Large intestine (tissue), 3 donors: ENCODE measurements at regions not wholly inside any gene's neighbourhood (a gene's known extent, or its start where the extent isn't known, plus 50 kb on each side); places are given as distances from the start of the nearest gene placed in this dataset.

Experiments used
- DNase-seq, 2 donors: peaks; one replicate each; pipeline versions ENCODE4 v3.0.0 to v3.0.0-alpha.2; 2013
- H3K27ac ChIP-seq: one replicate; pipeline ENCODE4 v1.5.1; 2013; ENCODE audit warnings: low read length
- H3K27me3 ChIP-seq: 2 replicates; pipeline ENCODE4 v1.6.1; 2013; ENCODE audit warnings: low read length; ENCODE audit not compliant: control insufficient read depth, insufficient read depth
- H3K36me3 ChIP-seq: 2 replicates; pipeline ENCODE4 v1.6.1; 2013; ENCODE audit warnings: low read length; ENCODE audit not compliant: control insufficient read depth, insufficient read depth
- H3K4me1 ChIP-seq: one replicate; pipeline ENCODE4 v1.6.1; 2013; ENCODE audit warnings: low read length; ENCODE audit not compliant: control insufficient read depth, insufficient read depth
- H3K4me3 ChIP-seq: one replicate; pipeline ENCODE4 v1.5.1; 2013; ENCODE audit warnings: low read length
- H3K9me3 ChIP-seq: one replicate; pipeline ENCODE4 v1.6.1; 2013; ENCODE audit warnings: mild to moderate bottlenecking, low read depth, low read length, moderate library complexity; ENCODE audit not compliant: control insufficient read depth
- WGBS: methylation state at CpG from one replicate; pipeline ENCODE4 v1.1.5; 2013; ENCODE audit warnings: low lambda C conversion rate; ENCODE audit not compliant: insufficient coverage; 5-methylcytosine and 5-hydroxymethylcytosine counted together

DNA sequence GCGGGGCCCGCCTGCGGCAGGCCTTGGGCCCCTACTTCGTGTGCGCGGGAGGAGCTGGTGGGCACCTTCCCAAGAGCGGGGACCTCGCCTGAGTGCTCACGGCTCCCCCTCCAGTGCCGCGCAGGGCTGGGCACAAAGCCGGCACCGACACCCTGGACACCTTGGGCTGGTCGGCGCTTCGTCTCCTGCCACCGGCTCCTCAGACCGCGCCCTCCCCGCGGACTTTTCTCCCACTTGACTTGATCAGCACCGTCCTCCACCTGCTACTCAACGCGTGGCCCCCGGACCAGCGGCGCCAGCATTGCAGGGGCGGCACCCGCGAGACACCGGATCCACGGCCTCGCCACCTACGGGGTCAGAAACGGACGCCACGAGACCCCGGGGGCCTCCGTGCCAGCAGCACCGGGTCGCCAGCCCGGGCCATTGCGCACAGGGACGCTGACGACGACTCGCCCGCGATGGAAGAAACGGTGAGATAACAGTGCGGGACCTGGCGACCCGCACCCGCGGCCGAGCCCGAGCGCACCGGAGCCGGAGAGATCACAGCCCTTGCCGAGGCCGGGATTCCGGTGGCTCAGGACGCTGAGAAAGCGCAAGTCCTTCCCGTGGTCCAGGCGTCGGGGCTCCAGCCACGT is 154.2 kb downstream of the DLL1 start:
- DNase-seq, result no peak
- 96% methylated on average over 5 of the region's 69 CpGs for WGBS
- H3K9me3 ChIP-seq, result peaks cover 32% of the 10 kb centered on the region
- H3K4me3 ChIP-seq, result no peak overlapping the region
- H3K4me1 ChIP-seq, result no peaks in the 10 kb centered on the region
- peaks cover 2% of the 10 kb centered on the region for H3K27me3 ChIP-seq
- no peaks in the 10 kb centered on the region for H3K36me3 ChIP-seq
- H3K27ac ChIP-seq, result no peak overlapping the region

DNA sequence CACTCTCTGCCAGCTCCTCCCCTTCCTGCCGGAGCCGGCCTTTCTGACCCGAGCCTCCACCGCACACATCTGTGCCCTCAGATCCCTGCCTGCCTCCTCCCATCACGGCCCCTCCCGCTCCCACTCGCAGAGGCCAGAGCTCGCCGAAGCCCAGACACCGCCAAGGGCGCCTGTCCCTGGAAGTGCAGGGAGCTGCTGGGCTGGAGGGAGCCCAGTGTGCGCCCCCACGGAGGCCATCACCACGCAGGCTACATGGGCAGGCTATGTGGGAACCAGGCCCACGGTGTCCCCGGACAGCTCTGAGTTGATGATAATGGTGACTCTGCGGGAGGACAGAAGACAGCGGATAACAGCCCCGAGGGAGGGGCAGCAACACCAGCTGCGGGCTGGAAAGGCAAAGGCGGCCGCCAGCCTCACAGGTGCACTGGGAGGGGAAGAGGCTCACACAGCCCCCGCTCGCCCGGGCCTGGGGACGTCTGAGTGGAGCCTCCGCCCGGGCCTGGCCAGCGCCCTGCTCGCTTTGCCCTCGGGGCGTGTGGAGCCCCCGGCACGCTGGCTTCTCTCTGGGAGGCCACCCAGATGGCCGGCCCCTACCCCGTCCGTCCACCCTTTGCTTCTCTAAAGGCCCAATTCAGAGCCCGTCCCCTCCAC is 154.9 kb downstream of the DLL1 start:
- DNase-seq, result no peak
- no CpG with 5 or more reads among the region's 38 CpGs for WGBS

DNA sequence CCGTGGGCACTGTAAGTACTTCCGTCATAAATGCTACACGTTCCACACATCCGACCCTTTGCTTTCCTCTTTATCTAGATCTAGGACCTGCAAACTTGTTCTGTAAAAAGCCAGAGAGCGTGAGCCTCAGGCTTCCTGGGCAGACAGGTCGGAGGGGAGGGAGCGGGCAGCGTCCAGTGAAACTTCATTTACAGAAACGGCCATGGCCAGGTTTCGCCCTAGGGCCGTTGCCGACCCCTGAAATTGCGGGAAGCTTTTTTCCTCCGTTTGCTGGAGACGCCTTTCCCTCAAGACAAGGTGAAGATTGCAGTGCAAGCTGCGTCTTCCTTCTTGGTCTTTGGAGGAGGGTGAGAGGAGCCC is 155.4 kb downstream of the DLL1 start:
- Histone ChIP-seq H3K4me3 (no peak overlapping the region), H3K4me1 (no peaks in the 10 kb centered on the region), H3K27ac (no peak overlapping the region), H3K36me3 (no peaks in the 10 kb centered on the region), H3K9me3 (peaks cover 32% of the 10 kb centered on the region), H3K27me3 (peaks cover 2% of the 10 kb centered on the region)
- DNase-seq, result no peak
- WGBS, result 100% methylated on average over 3 of the region's 16 CpGs

More for the DNA sequence above, 154.9 kb downstream of the DLL1 start:
- H3K27me3 ChIP-seq, result peaks cover 2% of the 10 kb centered on the region
- H3K4me3 ChIP-seq, result no peak overlapping the region
- H3K36me3 ChIP-seq, result no peaks in the 10 kb centered on the region
- H3K4me1 ChIP-seq, result no peaks in the 10 kb centered on the region
- H3K27ac ChIP-seq, result no peak overlapping the region
- peaks cover 32% of the 10 kb centered on the region for H3K9me3 ChIP-seq

DNA sequence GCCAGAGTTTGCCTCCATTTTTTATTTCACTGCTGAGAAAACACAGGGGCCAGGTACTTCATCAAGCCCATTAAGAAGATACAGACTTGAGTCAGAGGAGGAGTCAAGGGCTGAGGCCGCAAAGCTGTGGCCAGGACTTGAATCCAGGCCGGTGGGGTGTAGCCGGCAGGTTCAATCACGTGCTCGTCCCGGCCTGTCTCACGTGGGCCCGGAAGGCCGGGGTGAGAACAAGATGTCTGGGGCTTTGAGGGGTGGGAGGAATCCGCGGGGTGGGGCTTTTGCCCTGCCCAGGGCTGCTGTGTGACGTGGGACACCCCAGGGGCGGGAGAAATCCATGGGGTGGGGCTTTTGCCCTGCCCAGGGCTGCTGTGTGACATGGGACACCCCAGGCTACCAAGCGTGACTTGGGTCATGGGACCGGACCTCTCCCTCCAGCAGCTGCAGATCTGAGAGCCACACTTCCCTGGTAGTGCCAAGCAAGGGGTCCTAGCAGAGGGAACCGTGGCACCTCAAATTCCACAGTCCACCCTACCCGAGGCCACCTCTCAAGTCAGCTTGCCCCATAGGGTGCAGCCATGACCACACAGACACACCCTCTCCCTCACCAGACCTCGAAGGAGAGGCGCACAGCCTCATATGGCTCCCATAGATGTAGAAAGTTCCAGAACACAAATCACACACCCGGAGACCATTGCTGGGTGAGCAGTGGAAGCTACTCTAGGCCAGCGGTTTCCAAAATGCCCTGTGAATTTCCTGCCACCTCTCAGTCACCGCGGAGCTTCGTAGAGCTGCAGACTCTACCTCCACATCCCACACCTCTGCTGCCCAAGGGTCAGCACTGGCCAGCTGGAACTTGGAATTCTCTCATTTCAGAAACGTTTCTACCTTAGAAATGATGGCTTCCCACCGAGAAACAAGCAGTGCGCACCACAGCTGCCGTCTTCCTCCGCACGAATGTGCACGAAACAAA is 156.1 kb downstream of the DLL1 start:
- peaks cover 32% of the 10 kb centered on the region for H3K9me3 ChIP-seq
- peaks cover 2% of the 10 kb centered on the region for H3K27me3 ChIP-seq
- no peak overlapping the region for H3K4me3 ChIP-seq
- DNase-seq, result no peak
- no CpG with 5 or more reads among the region's 31 CpGs for WGBS
- no peaks in the 10 kb centered on the region for H3K4me1 ChIP-seq
- H3K36me3 ChIP-seq, result no peaks in the 10 kb centered on the region
- H3K27ac ChIP-seq, result no peak overlapping the region

DNA sequence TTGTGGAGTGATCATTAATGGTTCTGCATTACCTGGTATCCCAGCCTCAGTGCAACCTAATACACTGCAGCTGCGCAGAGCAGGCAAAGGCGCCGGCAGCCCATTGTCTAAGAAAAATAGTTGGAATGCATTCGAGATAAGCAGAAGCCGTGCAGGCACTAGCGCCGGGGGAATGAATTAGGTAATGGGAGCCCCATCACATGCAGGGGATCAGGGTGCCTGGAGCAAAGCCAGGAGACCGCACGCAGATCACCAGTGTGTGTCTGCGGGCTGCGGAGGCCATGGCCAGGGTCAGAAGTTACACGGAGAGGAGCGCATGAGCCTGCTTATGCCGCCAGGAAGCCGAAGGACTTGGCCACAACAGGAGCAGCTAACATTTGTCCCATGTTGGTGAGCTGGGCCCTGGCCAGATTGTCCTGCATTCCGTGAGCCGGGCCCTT is 156.8 kb downstream of the DLL1 start:
- no peak for DNase-seq
- WGBS, result no CpG with 5 or more reads among the region's 17 CpGs
- no peak overlapping the region for H3K4me3 ChIP-seq
- peaks cover 2% of the 10 kb centered on the region for H3K27me3 ChIP-seq
- no peak overlapping the region for H3K27ac ChIP-seq
- H3K36me3 ChIP-seq, result no peaks in the 10 kb centered on the region
- H3K4me1 ChIP-seq, result no peaks in the 10 kb centered on the region
- peaks cover 29% of the 10 kb centered on the region for H3K9me3 ChIP-seq

DNA sequence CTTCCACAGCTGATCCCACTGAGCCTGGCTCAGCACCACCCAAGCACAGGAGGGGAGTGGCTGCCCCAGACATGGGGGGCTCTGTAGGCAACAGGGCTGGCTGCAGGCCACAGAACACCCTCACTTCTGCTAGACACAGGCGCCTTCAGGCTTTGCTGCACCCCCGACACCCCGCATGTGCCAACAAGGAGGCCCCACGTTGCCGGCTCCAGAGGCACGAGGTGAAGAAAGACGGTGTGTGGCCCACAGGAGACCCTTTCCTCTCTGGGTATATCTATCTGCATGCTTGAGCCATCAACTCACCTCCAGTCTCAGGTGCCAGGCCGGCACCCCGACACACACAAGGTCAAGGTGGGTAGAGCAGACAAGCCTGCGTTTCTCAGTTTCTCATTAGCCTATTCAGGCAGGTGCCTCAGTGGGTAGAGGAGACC is 158.3 kb downstream of the DLL1 start:
- no peak for DNase-seq
- Histone ChIP-seq H3K9me3 (peaks cover 20% of the 10 kb centered on the region), H3K4me3 (no peak overlapping the region), H3K36me3 (no peaks in the 10 kb centered on the region), H3K4me1 (no peaks in the 10 kb centered on the region), H3K27me3 (peaks cover 2% of the 10 kb centered on the region), H3K27ac (no peak overlapping the region)
- WGBS, result no CpG with 5 or more reads among the region's 10 CpGs

DNA sequence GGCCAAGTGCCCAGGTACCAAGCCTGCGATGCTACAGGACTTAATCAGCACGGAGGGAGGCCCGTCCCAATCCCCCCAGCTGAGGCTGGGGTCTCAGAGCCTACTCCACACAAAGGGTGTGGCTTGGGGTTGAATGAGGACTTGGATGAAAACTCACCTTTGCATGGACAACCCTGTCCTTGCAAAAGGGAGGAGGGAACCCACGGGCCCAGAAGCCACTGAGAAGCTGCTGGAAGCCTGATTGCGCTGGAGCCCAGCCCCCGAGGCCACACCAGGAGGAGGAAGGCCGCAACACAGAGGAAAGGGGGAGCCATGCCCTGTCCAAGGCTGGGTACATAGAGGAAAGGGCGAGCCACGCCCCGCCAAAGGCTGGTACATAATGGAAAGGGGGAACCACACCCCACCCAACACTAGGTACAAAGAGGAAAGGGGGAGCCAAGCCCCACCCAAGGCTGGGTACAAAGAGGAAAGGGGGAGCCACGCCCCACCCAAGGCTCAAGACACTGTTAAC is 158.8 kb downstream of the DLL1 start:
- Histone ChIP-seq H3K27me3 (peaks cover 2% of the 10 kb centered on the region), H3K27ac (no peak overlapping the region), H3K9me3 (peaks cover 15% of the 10 kb centered on the region), H3K4me1 (no peaks in the 10 kb centered on the region), H3K4me3 (no peak overlapping the region), H3K36me3 (no peaks in the 10 kb centered on the region)
- WGBS, result no CpG with 5 or more reads among the region's 11 CpGs
- DNase-seq, result no peak

DNA sequence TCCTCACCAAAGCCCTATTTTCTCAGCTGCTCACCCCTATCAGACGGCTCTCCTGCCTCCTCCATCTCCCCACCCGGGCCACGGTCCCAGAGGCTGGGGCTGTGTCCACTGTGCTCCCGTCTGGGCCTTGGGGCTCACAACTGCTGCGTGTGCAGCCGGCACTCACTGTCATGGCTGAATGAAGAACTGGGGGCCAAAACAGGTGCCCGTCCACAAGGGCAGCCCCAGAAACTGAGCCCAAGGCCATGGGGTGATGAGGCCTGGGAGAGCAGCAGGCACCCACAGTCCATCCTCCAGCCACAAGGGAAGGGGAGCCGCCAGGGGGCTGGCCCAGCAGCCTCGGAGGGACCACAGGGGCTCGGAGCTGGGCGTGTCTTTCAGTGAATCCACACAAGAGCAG is 159.5 kb downstream of the DLL1 start:
- no peak overlapping the region for H3K4me3 ChIP-seq
- no CpG with 5 or more reads among the region's 11 CpGs for WGBS
- no peak overlapping the region for H3K27ac ChIP-seq
- no peaks in the 10 kb centered on the region for H3K36me3 ChIP-seq
- H3K27me3 ChIP-seq, result peaks cover 2% of the 10 kb centered on the region
- DNase-seq, result no peak
- H3K9me3 ChIP-seq, result peaks cover 7% of the 10 kb centered on the region
- H3K4me1 ChIP-seq, result no peaks in the 10 kb centered on the region

DNA sequence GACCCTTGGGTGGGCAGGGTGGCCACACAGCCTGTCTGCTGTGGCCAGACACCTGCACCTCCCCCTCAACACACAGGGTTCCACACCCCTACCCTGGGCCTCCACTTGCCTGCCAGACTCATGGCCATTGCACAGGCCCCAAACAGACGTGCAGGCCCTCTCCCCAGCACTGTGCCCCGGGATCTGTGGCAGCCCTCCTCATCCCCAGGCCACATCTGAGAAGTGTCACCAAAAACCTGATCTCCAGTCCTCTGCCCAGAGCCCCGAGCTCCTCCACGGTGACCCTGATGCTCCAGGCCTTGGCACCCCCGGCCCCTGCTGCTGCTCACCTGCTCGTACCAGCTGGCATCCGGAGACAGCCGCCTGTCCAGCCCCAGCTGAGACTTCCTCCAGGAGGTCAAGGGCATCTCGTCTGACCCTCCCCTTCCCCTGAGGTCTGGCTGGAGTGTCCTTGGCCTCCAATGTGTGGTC is 160.1 kb downstream of the DLL1 start:
- Histone ChIP-seq H3K36me3 (no peaks in the 10 kb centered on the region), H3K9me3 (peaks cover 2% of the 10 kb centered on the region), H3K4me3 (no peak overlapping the region), H3K27me3 (peaks cover 2% of the 10 kb centered on the region), H3K4me1 (no peaks in the 10 kb centered on the region), H3K27ac (no peak overlapping the region)
- no peak for DNase-seq
- no CpG with 5 or more reads among the region's 9 CpGs for WGBS

DNA sequence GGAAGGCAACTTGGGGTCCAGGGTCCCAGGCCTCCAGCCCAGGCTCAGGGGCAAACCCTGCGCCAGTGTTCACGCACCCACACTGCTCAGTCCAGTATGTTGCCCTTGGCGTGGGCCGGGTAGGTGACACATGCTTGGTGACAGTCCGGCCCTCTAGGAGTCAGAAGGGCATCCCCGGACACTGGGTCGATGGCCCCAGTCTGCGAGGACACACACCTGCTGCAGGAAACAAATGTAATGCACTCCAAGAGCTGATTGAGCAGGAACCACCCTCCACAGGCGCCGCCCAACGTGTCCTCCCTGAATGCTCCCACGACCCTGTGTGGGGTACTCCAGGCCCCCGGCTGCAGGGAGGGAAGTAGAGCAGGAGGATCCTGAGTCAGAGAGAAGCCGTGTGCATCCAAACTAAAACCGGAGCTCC is 160.7 kb downstream of the DLL1 start:
- WGBS, result no CpG with 5 or more reads among the region's 15 CpGs
- Histone ChIP-seq H3K27ac (no peak overlapping the region), H3K36me3 (no peaks in the 10 kb centered on the region), H3K4me1 (no peaks in the 10 kb centered on the region), H3K27me3 (peaks cover 2% of the 10 kb centered on the region), H3K9me3 (no peaks in the 10 kb centered on the region), H3K4me3 (no peak overlapping the region)
- no peak for DNase-seq
